Mesendoderm (in vitro differentiated cells): ENCODE measurements at regions not wholly inside any gene's neighbourhood (a gene's known extent, or its start where the extent isn't known, plus 50 kb on each side); places are given as distances from the start of the nearest gene placed in this dataset.
A peak's percentile ranks its signal among the peaks of the same experiment; 100 is the strongest.

Source experiments
- DNase-seq: peaks from one replicate; pipeline ENCODE4 v3.0.0; 2013
- H2AK5ac ChIP-seq: 2 replicates; pipeline ENCODE4 v1.6.1; 2013; ENCODE audit warnings: low read length, inconsistent platforms
- H2BK120ac ChIP-seq: 2 replicates; pipeline ENCODE4 v1.6.1; 2013; ENCODE audit warnings: low read depth, mild to moderate bottlenecking, low read length, moderate library complexity, mixed read lengths
- H2BK15ac ChIP-seq: replicated peaks from 2 replicates; pipeline ENCODE4 v1.6.1; 2013; ENCODE audit warnings: low read depth, mild to moderate bottlenecking, moderate library complexity
- H2BK5ac ChIP-seq: 2 replicates; pipeline ENCODE4 v1.6.1; 2013; ENCODE audit warnings: low read length, inconsistent platforms
- H3K18ac ChIP-seq: 2 replicates; pipeline ENCODE4 v1.6.1; 2013; ENCODE audit warnings: mild to moderate bottlenecking, low read length, mixed read lengths
- H3K23ac ChIP-seq: one replicate; pipeline ENCODE4 v1.6.1; 2013; ENCODE audit warnings: low read length
- H3K27ac ChIP-seq: 2 replicates; pipeline ENCODE4 v1.5.1; 2013; ENCODE audit warnings: low read depth, mild to moderate bottlenecking, inconsistent platforms, low read length, moderate library complexity
- H3K27me3 ChIP-seq: 2 replicates; pipeline ENCODE4 v1.6.1; 2013; ENCODE audit warnings: low read length, control low read depth, mild to moderate bottlenecking, inconsistent platforms; ENCODE audit not compliant: insufficient read depth, poor library complexity
- H3K36me3 ChIP-seq: 2 replicates; pipeline ENCODE4 v1.6.1; 2013; ENCODE audit warnings: low read length, inconsistent platforms; ENCODE audit not compliant: control insufficient read depth, insufficient read depth
- H3K4ac ChIP-seq: one replicate; pipeline ENCODE4 v1.6.1; 2013; ENCODE audit warnings: low read depth, mild to moderate bottlenecking, low read length, moderate library complexity
- H3K4me1 ChIP-seq: 2 replicates; pipeline ENCODE4 v1.6.1; 2013; ENCODE audit warnings: low read depth, low read length, inconsistent platforms; ENCODE audit not compliant: control insufficient read depth
- H3K4me2 ChIP-seq: 2 replicates; pipeline ENCODE4 v1.6.1; 2013; ENCODE audit warnings: low read length
- H3K4me3 ChIP-seq: 2 replicates; pipeline ENCODE4 v1.5.1; 2013; ENCODE audit warnings: mild to moderate bottlenecking, low read length
- H3K56ac ChIP-seq: one replicate; pipeline ENCODE4 v1.6.1; 2013; ENCODE audit warnings: low read length
- H3K79me1 ChIP-seq: 2 replicates; pipeline ENCODE4 v1.6.1; 2013; ENCODE audit warnings: low read length, inconsistent platforms
- H3K79me2 ChIP-seq: 2 replicates; pipeline ENCODE4 v1.6.1; 2013; ENCODE audit warnings: mild to moderate bottlenecking, low read length; ENCODE audit not compliant: control insufficient read depth, insufficient read depth
- H3K9ac ChIP-seq: 2 replicates; pipeline ENCODE4 v1.6.1; 2013; ENCODE audit warnings: low read length, inconsistent platforms
- H4K5ac ChIP-seq: one replicate; pipeline ENCODE4 v1.6.1; 2013; ENCODE audit warnings: low read length
- H4K8ac ChIP-seq: one replicate; pipeline ENCODE4 v1.6.1; 2013; ENCODE audit warnings: low read depth, mild to moderate bottlenecking, control low read depth, low read length, moderate library complexity
- WGBS: extraction: QIAGEN DNeasy Blood & Tissue Kit; methylation state at CpG from one replicate; pipeline ENCODE4 v1.1.7; 2013; ENCODE audit warnings: low lambda C conversion rate, missing lambda C conversion rate; ENCODE audit not compliant: insufficient coverage; ENCODE audit errors: extremely low coverage; 5-methylcytosine and 5-hydroxymethylcytosine counted together

DNA sequence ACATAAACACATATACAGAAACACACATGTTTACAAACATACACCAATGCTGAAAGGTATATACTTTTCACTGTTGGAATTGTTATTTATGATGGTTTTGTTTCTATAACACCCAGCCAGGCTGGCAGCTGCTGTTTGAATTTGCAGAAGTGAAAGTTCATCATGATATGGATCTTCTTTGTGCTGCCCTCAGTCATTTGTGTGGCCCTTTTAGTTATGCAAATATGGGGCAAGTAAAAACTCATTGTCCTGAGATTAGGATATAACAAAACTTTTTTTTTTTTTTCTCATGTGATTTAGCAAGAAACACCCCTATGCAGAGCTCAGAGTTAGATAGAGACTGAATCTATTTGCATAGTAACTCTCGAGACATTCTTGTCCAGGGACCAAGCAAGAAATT lies 714.1 kb downstream of the KCNJ3 start:
- H3K36me3 ChIP-seq = no peaks in the 10 kb centered on the region
- H3K79me1 ChIP-seq = no peaks in the 10 kb centered on the region
- H3K79me2 ChIP-seq = no peaks in the 10 kb centered on the region
- H3K4me2 ChIP-seq = no peak overlapping the region
- H3K4me1 ChIP-seq = no peaks in the 10 kb centered on the region
- no peak overlapping the region for H3K4me3 ChIP-seq
- H4K5ac ChIP-seq = no peak overlapping the region
- H3K56ac ChIP-seq = no peak overlapping the region
- no peak overlapping the region for H3K27ac ChIP-seq
- no peak overlapping the region for H2BK15ac ChIP-seq
- H2BK120ac ChIP-seq = no peak overlapping the region
- no peak overlapping the region for H3K9ac ChIP-seq
- no peak overlapping the region for H2AK5ac ChIP-seq
- H4K8ac ChIP-seq = no peak overlapping the region
- H3K18ac ChIP-seq = no peak overlapping the region
- no CpG with 5 or more reads among the region's 1 CpG for WGBS
- H3K4ac ChIP-seq = no peak overlapping the region
- H3K27me3 ChIP-seq = no peaks in the 10 kb centered on the region
- peak; percentile 3 for DNase-seq
- H3K23ac ChIP-seq = no peak overlapping the region
- H2BK5ac ChIP-seq = no peak overlapping the region

DNA sequence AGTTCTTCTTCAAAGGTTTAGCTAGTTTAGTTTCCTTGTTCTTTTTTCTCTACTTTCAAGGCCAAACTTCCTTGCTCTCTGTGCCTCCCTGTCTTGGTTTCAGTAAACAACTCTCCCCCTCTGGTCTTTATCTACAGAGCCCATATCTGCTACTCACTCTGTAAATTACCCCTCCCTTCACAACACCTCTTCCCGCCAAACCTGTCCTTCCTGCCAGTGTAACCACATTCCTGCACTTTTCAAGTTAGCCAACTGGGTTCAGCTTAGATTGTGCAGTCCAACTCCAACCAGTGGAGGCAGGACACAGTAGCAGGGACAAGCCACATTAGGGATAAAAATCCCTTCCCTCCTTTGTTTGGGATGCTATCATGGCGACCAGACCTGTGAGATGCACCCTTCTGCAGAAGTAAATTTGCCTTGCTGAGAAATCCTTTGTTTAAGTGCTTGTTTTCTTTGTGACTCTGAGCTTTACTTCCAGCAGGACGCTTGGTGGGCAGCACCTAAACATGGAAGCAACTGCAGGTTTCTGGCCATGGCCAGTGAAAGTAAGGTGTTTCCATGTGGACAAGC lies 706.0 kb downstream of the KCNJ3 start:
- Histone ChIP-seq H3K9ac (no peak overlapping the region), H3K4me2 (no peak overlapping the region), H4K5ac (no peak overlapping the region), H4K8ac (no peak overlapping the region), H2AK5ac (no peak overlapping the region), H3K27me3 (no peaks in the 10 kb centered on the region), H3K56ac (no peak overlapping the region), H3K79me2 (no peaks in the 10 kb centered on the region), H3K23ac (no peak overlapping the region), H3K79me1 (no peaks in the 10 kb centered on the region), H3K4me1 (no peaks in the 10 kb centered on the region), H2BK5ac (no peak overlapping the region), H3K18ac (no peak overlapping the region), H2BK15ac (no peak overlapping the region), H3K4me3 (no peak overlapping the region), H3K4ac (no peak overlapping the region), H3K36me3 (no peaks in the 10 kb centered on the region), H2BK120ac (no peak overlapping the region), H3K27ac (no peak overlapping the region)
- no CpG with 5 or more reads among the region's 3 CpGs for WGBS
- peak; percentile 19 for DNase-seq

DNA sequence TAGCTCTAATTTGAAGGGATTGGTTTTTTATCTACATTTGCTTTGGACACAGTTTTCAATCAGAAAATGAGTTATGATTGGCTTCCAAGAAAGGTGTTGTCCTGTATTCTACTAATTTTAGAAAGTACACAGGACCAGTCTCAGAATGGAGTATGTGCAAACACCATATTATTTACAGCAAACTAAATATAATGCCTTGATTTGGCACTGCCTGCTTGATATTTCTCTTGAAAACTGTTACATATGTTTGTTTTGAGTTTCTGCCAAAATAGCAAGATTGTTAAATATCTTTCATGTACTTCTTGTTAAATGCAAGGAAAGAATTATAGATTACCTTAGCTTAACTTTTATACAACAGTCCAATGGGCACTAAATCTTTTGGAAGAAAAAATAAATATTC lies 694.9 kb downstream of the KCNJ3 start:
- no peak overlapping the region for H2AK5ac ChIP-seq
- no peaks in the 10 kb centered on the region for H3K79me2 ChIP-seq
- H3K79me1 ChIP-seq = no peaks in the 10 kb centered on the region
- no peaks in the 10 kb centered on the region for H3K36me3 ChIP-seq
- H4K5ac ChIP-seq = no peak overlapping the region
- no peak overlapping the region for H3K4me2 ChIP-seq
- no peak overlapping the region for H4K8ac ChIP-seq
- no peak overlapping the region for H3K18ac ChIP-seq
- no peak overlapping the region for H2BK120ac ChIP-seq
- no peak overlapping the region for H3K4me3 ChIP-seq
- H3K27ac ChIP-seq = no peak overlapping the region
- H2BK15ac ChIP-seq = no peak overlapping the region
- H3K9ac ChIP-seq = no peak overlapping the region
- no peak overlapping the region for H2BK5ac ChIP-seq
- DNase-seq = no peak
- H3K23ac ChIP-seq = no peak overlapping the region
- H3K4ac ChIP-seq = no peak overlapping the region
- H3K27me3 ChIP-seq = no peaks in the 10 kb centered on the region
- H3K4me1 ChIP-seq = no peaks in the 10 kb centered on the region
- H3K56ac ChIP-seq = no peak overlapping the region

DNA sequence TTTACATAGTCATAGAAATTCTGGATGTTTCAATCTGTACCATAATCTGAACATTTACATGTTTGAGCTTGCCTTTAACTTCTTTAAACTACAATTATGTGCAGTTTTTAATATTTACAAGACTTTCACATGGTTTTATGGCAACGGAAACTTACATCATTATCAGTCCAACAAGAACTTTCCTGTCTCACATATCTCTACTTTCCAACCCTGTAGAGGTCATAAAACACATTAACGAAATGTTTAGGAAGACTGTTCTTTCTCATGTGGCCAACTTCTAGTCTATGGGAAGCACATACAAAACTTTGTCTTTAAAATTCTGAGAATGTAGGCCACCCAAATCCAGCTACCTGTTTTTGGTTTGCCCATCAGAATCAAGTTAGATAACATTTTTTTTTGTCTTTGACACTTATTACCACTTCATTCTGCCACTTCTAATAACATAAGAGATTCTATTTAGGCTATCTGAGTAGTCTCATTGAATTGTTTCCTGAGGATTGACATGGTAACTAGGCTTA lies 693.2 kb downstream of the KCNJ3 start:
- WGBS = no CpG with 5 or more reads among the region's 2 CpGs
- H3K23ac ChIP-seq = no peak overlapping the region
- no peak overlapping the region for H2BK5ac ChIP-seq
- no peaks in the 10 kb centered on the region for H3K4me1 ChIP-seq
- H3K36me3 ChIP-seq = no peaks in the 10 kb centered on the region
- no peak overlapping the region for H3K18ac ChIP-seq
- H3K9ac ChIP-seq = no peak overlapping the region
- H4K5ac ChIP-seq = no peak overlapping the region
- no peak for DNase-seq
- H3K27ac ChIP-seq = no peak overlapping the region
- no peak overlapping the region for H3K56ac ChIP-seq
- H3K4me3 ChIP-seq = no peak overlapping the region
- H2BK15ac ChIP-seq = no peak overlapping the region
- H2AK5ac ChIP-seq = no peak overlapping the region
- no peak overlapping the region for H3K4me2 ChIP-seq
- H3K27me3 ChIP-seq = no peaks in the 10 kb centered on the region
- no peak overlapping the region for H2BK120ac ChIP-seq
- no peaks in the 10 kb centered on the region for H3K79me1 ChIP-seq
- H4K8ac ChIP-seq = no peak overlapping the region
- H3K4ac ChIP-seq = no peak overlapping the region
- H3K79me2 ChIP-seq = no peaks in the 10 kb centered on the region

DNA sequence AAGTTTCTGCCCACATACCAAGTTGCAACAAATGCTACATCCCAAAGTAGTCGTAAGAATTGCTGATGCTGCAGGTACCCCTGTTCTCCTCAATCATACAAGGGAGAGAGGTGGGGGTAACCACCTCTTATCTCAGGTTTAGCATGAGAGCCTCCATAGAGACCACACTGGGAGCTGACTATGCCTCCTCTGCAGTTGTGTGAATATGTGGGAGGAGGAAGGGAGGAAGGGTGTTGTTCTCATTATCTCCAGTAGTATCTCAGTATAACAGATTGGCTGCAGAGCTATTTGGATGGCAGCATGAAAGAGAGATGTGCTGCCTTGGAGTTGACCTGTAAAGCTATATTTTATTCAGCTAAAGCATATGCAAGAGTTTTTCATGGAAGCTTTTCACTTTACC lies 690.7 kb downstream of the KCNJ3 start:
- Histone ChIP-seq H3K27me3 (no peaks in the 10 kb centered on the region), H3K18ac (no peak overlapping the region), H2BK120ac (no peak overlapping the region), H3K56ac (no peak overlapping the region), H4K5ac (no peak overlapping the region), H3K36me3 (no peaks in the 10 kb centered on the region), H3K79me2 (no peaks in the 10 kb centered on the region), H3K9ac (no peak overlapping the region), H3K79me1 (no peaks in the 10 kb centered on the region), H3K4me2 (no peak overlapping the region), H2AK5ac (no peak overlapping the region), H2BK15ac (no peak overlapping the region), H3K4me3 (no peak overlapping the region), H2BK5ac (no peak overlapping the region), H4K8ac (no peak overlapping the region), H3K23ac (no peak overlapping the region), H3K27ac (no peak overlapping the region), H3K4me1 (no peaks in the 10 kb centered on the region), H3K4ac (no peak overlapping the region)
- WGBS = no CpG with 5 or more reads among the region's 1 CpG
- DNase-seq = peak; percentile 66

DNA sequence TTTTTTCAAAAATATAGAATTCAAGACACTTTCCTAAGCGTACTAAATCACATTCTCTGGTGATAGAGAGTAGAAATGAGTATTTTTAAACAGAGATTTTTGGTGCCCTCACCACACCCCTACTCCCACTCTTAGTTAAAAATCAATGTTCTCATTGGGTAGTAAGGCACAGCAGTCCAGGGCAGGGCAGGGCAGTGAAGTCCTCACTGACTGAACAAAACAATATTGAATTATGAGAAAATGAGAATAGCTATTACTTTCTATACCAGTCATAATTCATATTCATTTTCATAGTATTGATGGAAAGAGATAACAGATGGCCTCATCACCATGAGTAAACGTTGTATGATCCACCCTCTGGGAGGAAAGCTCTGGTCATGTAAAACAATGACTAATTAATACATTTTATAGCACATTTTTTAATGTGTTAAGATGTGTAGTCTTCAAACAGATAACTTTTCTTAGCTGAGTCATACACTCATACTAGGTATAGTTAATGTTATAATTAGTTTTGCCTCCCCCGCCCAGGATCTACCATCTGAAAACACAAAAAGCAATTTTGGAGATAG lies 686.1 kb downstream of the KCNJ3 start:
- Histone ChIP-seq H3K4me1 (no peaks in the 10 kb centered on the region), H2AK5ac (no peak overlapping the region), H4K5ac (no peak overlapping the region), H3K9ac (no peak overlapping the region), H3K4me2 (no peak overlapping the region), H3K79me1 (no peaks in the 10 kb centered on the region), H3K4ac (no peak overlapping the region), H3K27ac (no peak overlapping the region), H3K56ac (no peak overlapping the region), H3K18ac (no peak overlapping the region), H2BK15ac (no peak overlapping the region), H4K8ac (no peak overlapping the region), H2BK5ac (no peak overlapping the region), H2BK120ac (no peak overlapping the region), H3K4me3 (no peak overlapping the region), H3K36me3 (no peaks in the 10 kb centered on the region), H3K23ac (no peak overlapping the region), H3K79me2 (no peaks in the 10 kb centered on the region), H3K27me3 (no peaks in the 10 kb centered on the region)
- WGBS = no CpG with 5 or more reads among the region's 3 CpGs
- no peak for DNase-seq
